Smooth muscle cell (in vitro differentiated cells): ENCODE measurements at regions not wholly inside any gene's neighbourhood (a gene's known extent, or its start where the extent isn't known, plus 50 kb on each side); places are given as distances from the start of the nearest gene placed in this dataset.

Experiments used
- DNase-seq: peaks from one replicate; lab custom pipeline; 2025; ENCODE audit not compliant: unreplicated experiment; lab: John Stamatoyannopoulos, UW
- H2AFZ ChIP-seq: fragments of 200-600 bp; sonication (generic); 2 replicates; pipeline ENCODE4 v1.6.0; 2016; ENCODE audit warnings: antibody characterized with exemption, low read depth, mild to moderate bottlenecking
- H3F3A ChIP-seq: fragments of 200-600 bp; sonication (generic); 2 replicates; pipeline ENCODE4 v1.6.0; 2017; ENCODE audit warnings: antibody characterized with exemption, low read depth
- H3K27ac ChIP-seq: fragments of 200-600 bp; sonication (generic); 2 replicates; pipeline ENCODE4 v1.5.1; 2016; ENCODE audit warnings: low read depth, mild to moderate bottlenecking
- H3K27me3 ChIP-seq: fragments of 200-600 bp; sonication (generic); 2 replicates; pipeline ENCODE4 v1.6.1; 2016; ENCODE audit warnings: low read depth, mild to moderate bottlenecking
- H3K36me3 ChIP-seq: fragments of 200-600 bp; sonication (generic); 2 replicates; pipeline ENCODE4 v1.5.1; 2016; ENCODE audit warnings: low read depth
- H3K4me1 ChIP-seq: fragments of 200-600 bp; sonication (generic); 2 replicates; pipeline ENCODE4 v1.5.1; 2016; ENCODE audit warnings: low read depth
- H3K4me2 ChIP-seq: fragments of 200-600 bp; sonication (generic); 2 replicates; pipeline ENCODE4 v1.6.0; 2016; ENCODE audit warnings: mild to moderate bottlenecking
- H3K4me3 ChIP-seq: fragments of 200-600 bp; sonication (generic); 2 replicates; pipeline ENCODE4 v1.5.1; 2016; ENCODE audit warnings: mild to moderate bottlenecking
- H3K79me2 ChIP-seq: fragments of 200-600 bp; sonication (generic); 2 replicates; pipeline ENCODE4 v1.6.0; 2016; ENCODE audit warnings: low read depth, mild to moderate bottlenecking
- H3K9ac ChIP-seq: fragments of 200-600 bp; sonication (generic); 2 replicates; pipeline ENCODE4 v1.6.0; 2016; ENCODE audit warnings: low read depth
- H3K9me3 ChIP-seq: fragments of 200-600 bp; sonication (generic); replicated peaks from 2 replicates; pipeline ENCODE4 v1.5.1; 2016; ENCODE audit warnings: low read depth
- H4K20me1 ChIP-seq: fragments of 200-600 bp; sonication (generic); 2 replicates; pipeline ENCODE4 v1.6.0; 2016; ENCODE audit warnings: low read depth
- CTCF ChIP-seq: fragments of 200-600 bp; sonication (generic); IDR thresholded peaks from 2 replicates; pipeline ENCODE4 v1.5.1; 2017; ENCODE audit warnings: borderline replicate concordance, mild to moderate bottlenecking, antibody characterized with exemption; ENCODE audit not compliant: insufficient read depth, poor library complexity, severe bottlenecking
- WGBS: methylation state at CpG from one replicate; pipeline ENCODE4 v1.1.7; 2016; ENCODE audit warnings: low lambda C conversion rate; 5-methylcytosine and 5-hydroxymethylcytosine counted together

- Histone ChIP-seq H3K9me3 (no peaks in the 10 kb centered on the region), H2AFZ (no peak overlapping the region), H3K79me2 (no peaks in the 10 kb centered on the region), H3K9ac (no peak overlapping the region), H3K27me3 (no peaks in the 10 kb centered on the region), H3K4me3 (no peak overlapping the region), H3F3A (no peaks in the 10 kb centered on the region), H3K4me1 (no peaks in the 10 kb centered on the region), H3K4me2 (no peak overlapping the region), H3K36me3 (no peaks in the 10 kb centered on the region), H3K27ac (no peak overlapping the region), H4K20me1 (no peaks in the 10 kb centered on the region)
- DNase-seq: no peak
- WGBS: 89% methylated on average over 2 of the region's 2 CpGs
- no peak for TF ChIP-seq CTCF
Measured at GRCh38 chr3:83928903-83929302, 1029.9 kb upstream of the CADM2 start.

GRCh38 chr3:83934192-83935021, 1024.4 kb upstream of the CADM2 start:
- Histone ChIP-seq H3K36me3 (no peaks in the 10 kb centered on the region), H3K4me1 (no peaks in the 10 kb centered on the region), H4K20me1 (no peaks in the 10 kb centered on the region), H3K9me3 (no peaks in the 10 kb centered on the region), H3K4me3 (no peak overlapping the region), H3K9ac (peak overlapping the region; percentile 44), H3K79me2 (no peaks in the 10 kb centered on the region), H3F3A (no peaks in the 10 kb centered on the region), H3K27me3 (no peaks in the 10 kb centered on the region), H2AFZ (peak overlapping the region; percentile 73), H3K4me2 (peak overlapping the region; percentile 23), H3K27ac (peak overlapping the region; percentile 77)
- 73% methylated on average over 4 of the region's 4 CpGs for WGBS
- no peak for TF ChIP-seq CTCF
- no peak for DNase-seq

GRCh38 chr3:83938491-83938890, 1020.3 kb upstream of the CADM2 start:
- 74% methylated on average over 2 of the region's 2 CpGs for WGBS
- H3K27ac ChIP-seq: no peak overlapping the region
- H2AFZ ChIP-seq: no peak overlapping the region

More at GRCh38 chr3:83938491-83938890, 1020.3 kb upstream of the CADM2 start:
- H3K4me2 ChIP-seq: no peak overlapping the region
- no peaks in the 10 kb centered on the region for H3F3A ChIP-seq
- no peaks in the 10 kb centered on the region for H3K36me3 ChIP-seq
- H3K27me3 ChIP-seq: no peaks in the 10 kb centered on the region
- H3K4me3 ChIP-seq: no peak overlapping the region
- no peaks in the 10 kb centered on the region for H3K4me1 ChIP-seq
- H4K20me1 ChIP-seq: no peaks in the 10 kb centered on the region
- no peaks in the 10 kb centered on the region for H3K79me2 ChIP-seq
- no peak for TF ChIP-seq CTCF
- DNase-seq: no peak
- no peaks in the 10 kb centered on the region for H3K9me3 ChIP-seq
- no peak overlapping the region for H3K9ac ChIP-seq
